H7 (cell line): ENCODE measurements at regions not wholly inside any gene's neighbourhood (a gene's known extent, or its start where the extent isn't known, plus 50 kb on each side); places are given as distances from the start of the nearest gene placed in this dataset.
A peak's percentile ranks its signal among the peaks of the same experiment; 100 is the strongest.

Experiments
- DNase-seq: peaks from one replicate; pipeline ENCODE4 v3.0.0; 2012
- H3K27me3 ChIP-seq: 2 replicates; pipeline ENCODE4 v1.6.0; 2011; ENCODE audit warnings: mild to moderate bottlenecking, low read length; ENCODE audit not compliant: control insufficient read depth, insufficient read depth
- H3K36me3 ChIP-seq: replicated peaks from 2 replicates; pipeline ENCODE4 v1.5.1; 2011; ENCODE audit warnings: low read length; ENCODE audit not compliant: control insufficient read depth, insufficient read depth
- H3K4me3 ChIP-seq: 2 replicates; pipeline ENCODE4 v1.5.1; 2011; ENCODE audit warnings: low read depth, mild to moderate bottlenecking, control low read depth, low read length, moderate library complexity; ENCODE audit not compliant: insufficient read depth

GRCh38 chr16:76816475-76816874, 374.5 kb upstream of the MON1B start:
- H3K27me3 ChIP-seq = no peaks in the 10 kb centered on the region
- H3K4me3 ChIP-seq = no peak overlapping the region
- no peaks in the 10 kb centered on the region for H3K36me3 ChIP-seq
- no peak for DNase-seq

GRCh38 chr16:76818606-76819181, 372.3 kb upstream of the MON1B start:
- no peaks in the 10 kb centered on the region for H3K27me3 ChIP-seq
- no peak for DNase-seq
- no peak overlapping the region for H3K4me3 ChIP-seq
- no peaks in the 10 kb centered on the region for H3K36me3 ChIP-seq

- H3K27me3 ChIP-seq = no peaks in the 10 kb centered on the region
Observed at GRCh38 chr16:76819226-76819916, 371.6 kb upstream of the MON1B start.

GRCh38 chr16:76824221-76824620, 366.8 kb upstream of the MON1B start:
- H3K4me3 ChIP-seq = no peak overlapping the region
- H3K27me3 ChIP-seq = no peaks in the 10 kb centered on the region
- no peaks in the 10 kb centered on the region for H3K36me3 ChIP-seq
- no peak for DNase-seq

More at GRCh38 chr16:76819226-76819916, 371.6 kb upstream of the MON1B start:
- Histone ChIP-seq H3K4me3 (no peak overlapping the region), H3K36me3 (no peaks in the 10 kb centered on the region)
- no peak for DNase-seq

GRCh38 chr16:76824791-76825190, 366.2 kb upstream of the MON1B start:
- Histone ChIP-seq H3K4me3 (no peak overlapping the region), H3K27me3 (no peaks in the 10 kb centered on the region), H3K36me3 (no peaks in the 10 kb centered on the region)
- no peak for DNase-seq

- no peak overlapping the region for H3K4me3 ChIP-seq
Observed at GRCh38 chr16:76835339-76835738, 355.7 kb upstream of the MON1B start.

GRCh38 chr16:76835779-76836300, 355.1 kb upstream of the MON1B start:
- Histone ChIP-seq H3K36me3 (no peaks in the 10 kb centered on the region), H3K4me3 (no peak overlapping the region), H3K27me3 (no peaks in the 10 kb centered on the region)
- no peak for DNase-seq

More at GRCh38 chr16:76835339-76835738, 355.7 kb upstream of the MON1B start:
- DNase-seq = no peak
- Histone ChIP-seq H3K27me3 (no peaks in the 10 kb centered on the region), H3K36me3 (no peaks in the 10 kb centered on the region)

GRCh38 chr16:76837872-76838271, 353.1 kb upstream of the MON1B start:
- Histone ChIP-seq H3K4me3 (no peak overlapping the region), H3K27me3 (no peaks in the 10 kb centered on the region), H3K36me3 (no peaks in the 10 kb centered on the region)
- no peak for DNase-seq

- H3K27me3 ChIP-seq = no peaks in the 10 kb centered on the region
- no peak overlapping the region for H3K4me3 ChIP-seq
- no peaks in the 10 kb centered on the region for H3K36me3 ChIP-seq
- DNase-seq = peak; percentile 16
Observed at GRCh38 chr16:76854234-76854633, 336.8 kb upstream of the MON1B start.

- Histone ChIP-seq H3K27me3 (no peaks in the 10 kb centered on the region), H3K4me3 (no peak overlapping the region), H3K36me3 (no peaks in the 10 kb centered on the region)
- no peak for DNase-seq
Observed at GRCh38 chr16:76856112-76856511, 334.9 kb upstream of the MON1B start.

- H3K4me3 ChIP-seq = no peak overlapping the region
- DNase-seq = no peak
- no peaks in the 10 kb centered on the region for H3K27me3 ChIP-seq
- no peaks in the 10 kb centered on the region for H3K36me3 ChIP-seq
Observed at GRCh38 chr16:76857402-76857801, 333.6 kb upstream of the MON1B start.

- Histone ChIP-seq H3K27me3 (no peaks in the 10 kb centered on the region), H3K36me3 (no peaks in the 10 kb centered on the region), H3K4me3 (no peak overlapping the region)
- no peak for DNase-seq
Observed at GRCh38 chr16:76862901-76863300, 328.1 kb upstream of the MON1B start.

GRCh38 chr16:76866994-76867393, 324.0 kb upstream of the MON1B start:
- H3K4me3 ChIP-seq = no peak overlapping the region
- DNase-seq = no peak
- no peaks in the 10 kb centered on the region for H3K27me3 ChIP-seq
- no peaks in the 10 kb centered on the region for H3K36me3 ChIP-seq

GRCh38 chr16:76875898-76876297, 315.1 kb upstream of the MON1B start:
- no peak for DNase-seq
- no peak overlapping the region for H3K4me3 ChIP-seq
- no peaks in the 10 kb centered on the region for H3K27me3 ChIP-seq
- H3K36me3 ChIP-seq = no peaks in the 10 kb centered on the region

- no peaks in the 10 kb centered on the region for H3K27me3 ChIP-seq
- no peak overlapping the region for H3K4me3 ChIP-seq
- DNase-seq = no peak
- H3K36me3 ChIP-seq = no peaks in the 10 kb centered on the region
Observed at GRCh38 chr16:76879420-76879819, 311.6 kb upstream of the MON1B start.
